Activated CD8-positive, alpha-beta T cell treated with anti-CD3 and anti-CD28 coated beads for 36 hours (primary cell): ENCODE measurements at regions not wholly inside any gene's neighbourhood (a gene's known extent, or its start where the extent isn't known, plus 50 kb on each side); places are given as distances from the start of the nearest gene placed in this dataset.

ENCODE experiments used
- ATAC-seq: fragments of 200-7000 bp; cut with Tn5 transposase; one replicate; pipeline ENCODE4 v1.10.0; 2021; ENCODE audit warnings: mild to moderate bottlenecking, moderate library complexity
- CTCF ChIA-PET: fragments of 350-600 bp; sonication (Branson Sonifier 250); formaldehyde crosslinking; loops from one replicate; lab custom pipeline; 2021; ENCODE audit warnings: antibody characterized with exemption; lab: Charles Lee
- POLR2A ChIA-PET: fragments of 350-600 bp; sonication (Branson Sonifier 250); formaldehyde crosslinking; loops from one replicate; lab custom pipeline; 2021; ENCODE audit warnings: antibody characterized with exemption; lab: Charles Lee
- DNase-seq: peaks from one replicate; pipeline ENCODE4 v3.0.0-alpha.2; 2020
- H3K27ac Mint-ChIP-seq: one replicate; pipeline ENCODE4 v1.8.0; 2021; ENCODE audit warnings: mild to moderate bottlenecking, mixed read lengths
- H3K27me3 Mint-ChIP-seq: one replicate; pipeline ENCODE4 v1.8.0; 2021; ENCODE audit warnings: mixed read lengths
- H3K36me3 Mint-ChIP-seq: one replicate; pipeline ENCODE4 v1.8.0; 2021; ENCODE audit warnings: low read depth, mixed read lengths
- H3K4me1 Mint-ChIP-seq: one replicate; pipeline ENCODE4 v1.8.0; 2021; ENCODE audit warnings: low read depth, mixed read lengths
- H3K4me3 Mint-ChIP-seq: one replicate; pipeline ENCODE4 v1.8.0; 2021; ENCODE audit warnings: mild to moderate bottlenecking, moderate library complexity, mixed read lengths
- H3K9me3 Mint-ChIP-seq: one replicate; pipeline ENCODE4 v1.8.0; 2021; ENCODE audit warnings: mixed read lengths
- CTCF ChIP-seq: fragments of 200-600 bp; IDR thresholded peaks from one replicate; pipeline ENCODE4 v1.8.0; 2022; ENCODE audit warnings: antibody characterized with exemption, mild to moderate bottlenecking
- intact Hi-C: fragments of 100-400 bp; cut with micrococcal nuclease; formaldehyde crosslinking; loops from one replicate; pipeline ENCODE4 v1.10.0; 2022

DNA sequence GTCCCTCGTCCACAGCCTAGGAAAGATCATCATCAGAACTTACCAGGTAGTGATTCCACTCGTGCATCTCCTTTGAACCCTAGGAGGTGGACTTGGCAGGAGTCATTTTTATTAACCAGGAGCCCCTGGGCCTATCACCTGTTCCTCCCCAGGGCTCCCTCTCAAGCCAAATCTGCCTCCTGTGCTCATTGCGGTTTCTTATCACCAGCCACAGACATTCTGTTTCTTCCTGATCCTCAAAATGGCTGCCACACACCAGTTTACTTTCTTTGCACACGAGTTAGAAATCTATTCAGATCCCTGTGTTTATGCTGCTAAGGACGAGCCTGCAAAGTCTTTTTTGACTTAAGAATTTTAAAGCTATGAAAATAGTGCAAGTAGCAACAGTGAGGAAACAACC is 354.5 kb upstream of the BOD1L1 start:
- DNase-seq, result no peak
- Mint-ChIP-seq H3K27ac (no peak overlapping the region), H3K4me1 (no peaks in the 10 kb centered on the region), H3K4me3 (no peak overlapping the region), H3K9me3 (no peaks in the 10 kb centered on the region), H3K27me3 (no peaks in the 10 kb centered on the region), H3K36me3 (no peaks in the 10 kb centered on the region)
- ChIA-PET CTCF (no interaction called here), POLR2A (no interaction called here)
- TF ChIP-seq CTCF, result no peak
- intact Hi-C loops, result no loop called here
- ATAC-seq, result no peak

GRCh38 chr4:13983189-13983790 is 355.8 kb upstream of the BOD1L1 start:
- H3K36me3 Mint-ChIP-seq, result no peaks in the 10 kb centered on the region

GRCh38 chr4:13984991-13985800 is 357.7 kb upstream of the BOD1L1 start:
- DNase-seq, result no peak
- no peaks in the 10 kb centered on the region for H3K36me3 Mint-ChIP-seq
- H3K27ac Mint-ChIP-seq, result no peak overlapping the region
- ChIA-PET POLR2A (no interaction called here), CTCF (no interaction called here)
- no peaks in the 10 kb centered on the region for H3K9me3 Mint-ChIP-seq
- no peak for TF ChIP-seq CTCF
- ATAC-seq, result no peak
- H3K27me3 Mint-ChIP-seq, result no peaks in the 10 kb centered on the region
- intact Hi-C loops, result no loop called here
- no peaks in the 10 kb centered on the region for H3K4me1 Mint-ChIP-seq
- no peak overlapping the region for H3K4me3 Mint-ChIP-seq

More at GRCh38 chr4:13983189-13983790, 355.8 kb upstream of the BOD1L1 start:
- POLR2A ChIA-PET, result no interaction called here
- no peak for TF ChIP-seq CTCF
- Mint-ChIP-seq H3K9me3 (no peaks in the 10 kb centered on the region), H3K27me3 (no peaks in the 10 kb centered on the region), H3K4me3 (no peak overlapping the region), H3K4me1 (no peaks in the 10 kb centered on the region), H3K27ac (no peak overlapping the region)
- intact Hi-C loops, result no loop called here
- ATAC-seq (no peak), DNase-seq (no peak)
- CTCF ChIA-PET, result no interaction called here

- ChIA-PET POLR2A (no interaction called here), CTCF (no interaction called here)
- H3K9me3 Mint-ChIP-seq, result no peaks in the 10 kb centered on the region
- no peak for ATAC-seq
- no peak overlapping the region for H3K4me3 Mint-ChIP-seq
- H3K27ac Mint-ChIP-seq, result no peak overlapping the region
- H3K36me3 Mint-ChIP-seq, result no peaks in the 10 kb centered on the region
- no peak for DNase-seq
- intact Hi-C loops, result no loop called here
- no peak for TF ChIP-seq CTCF
- H3K27me3 Mint-ChIP-seq, result no peaks in the 10 kb centered on the region
- no peaks in the 10 kb centered on the region for H3K4me1 Mint-ChIP-seq
These were observed 358.3 kb upstream of the BOD1L1 start for GRCh38 chr4:13985837-13986236.

DNA sequence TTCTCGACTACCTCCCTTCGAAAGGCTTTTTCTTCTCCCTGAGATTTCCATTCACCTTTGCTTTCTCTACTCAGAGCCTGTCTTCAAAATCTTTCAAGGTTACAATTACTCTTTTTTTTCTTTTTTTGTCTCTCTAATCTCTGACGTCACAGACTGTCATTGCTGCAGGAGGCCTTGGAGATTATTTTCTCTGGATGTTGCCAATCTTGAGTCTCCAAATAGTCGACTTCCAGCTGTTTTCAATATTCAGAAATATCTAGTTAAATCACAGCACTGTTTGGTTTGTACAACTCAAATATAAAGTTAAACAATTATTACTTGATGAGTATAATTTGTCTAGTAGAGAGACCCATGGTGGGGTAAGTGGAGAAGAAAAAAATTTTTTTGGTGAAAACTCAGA is 359.0 kb upstream of the BOD1L1 start:
- Mint-ChIP-seq H3K27ac (no peak overlapping the region), H3K36me3 (no peaks in the 10 kb centered on the region), H3K9me3 (no peaks in the 10 kb centered on the region), H3K27me3 (no peaks in the 10 kb centered on the region), H3K4me1 (no peaks in the 10 kb centered on the region), H3K4me3 (no peak overlapping the region)
- ATAC-seq (no peak), DNase-seq (no peak)
- ChIA-PET POLR2A (no interaction called here), CTCF (no interaction called here)
- TF ChIP-seq CTCF, result no peak
- intact Hi-C loops, result no loop called here
